ENCODE measurements at regions not wholly inside any gene's neighbourhood (a gene's known extent, or its start where the extent isn't known, plus 50 kb on each side); places are given as distances from the start of the nearest gene placed in this dataset.
"Not testable (repeated sequence)": the region's sequence is repeated elsewhere in the genome, so short reads cannot be mapped to it uniquely, and the experiment has no call there.

GRCh38 chr2:87365038-87365437 lies 343.4 kb upstream of the PLGLB1 start:
- not testable (repeated sequence) for TF ChIP-seq CTCF (IDR thresholded peaks at IDR 0.05; ENCODE audit: low read depth, low read length, missing input control); REST (IDR thresholded peaks at IDR 0.05); EGR1 (IDR thresholded peaks at IDR 0.05; ENCODE audit: low read depth in 2 of 2); TAF1 (conservative IDR thresholded peaks at IDR 0.05); JUND (IDR thresholded peaks at IDR 0.05); NR2F2 (IDR thresholded peaks at IDR 0.05); RAD21 (IDR thresholded peaks at IDR 0.05); YY1 (IDR thresholded peaks at IDR 0.05)
- TF ChIP-seq, protein P1, sequence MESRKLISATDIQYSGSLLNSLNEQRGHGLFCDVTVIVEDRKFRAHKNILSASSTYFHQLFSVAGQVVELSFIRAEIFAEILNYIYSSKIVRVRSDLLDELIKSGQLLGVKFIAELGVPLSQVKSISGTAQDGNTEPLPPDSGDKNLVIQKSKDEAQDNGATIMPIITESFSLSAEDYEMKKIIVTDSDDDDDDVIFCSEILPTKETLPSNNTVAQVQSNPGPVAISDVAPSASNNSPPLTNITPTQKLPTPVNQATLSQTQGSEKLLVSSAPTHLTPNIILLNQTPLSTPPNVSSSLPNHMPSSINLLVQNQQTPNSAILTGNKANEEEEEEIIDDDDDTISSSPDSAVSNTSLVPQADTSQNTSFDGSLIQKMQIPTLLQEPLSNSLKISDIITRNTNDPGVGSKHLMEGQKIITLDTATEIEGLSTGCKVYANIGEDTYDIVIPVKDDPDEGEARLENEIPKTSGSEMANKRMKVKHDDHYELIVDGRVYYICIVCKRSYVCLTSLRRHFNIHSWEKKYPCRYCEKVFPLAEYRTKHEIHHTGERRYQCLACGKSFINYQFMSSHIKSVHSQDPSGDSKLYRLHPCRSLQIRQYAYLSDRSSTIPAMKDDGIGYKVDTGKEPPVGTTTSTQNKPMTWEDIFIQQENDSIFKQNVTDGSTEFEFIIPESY (IDR thresholded peaks at IDR 0.05): not testable (repeated sequence)
- TF ChIP-seq, protein P2, sequence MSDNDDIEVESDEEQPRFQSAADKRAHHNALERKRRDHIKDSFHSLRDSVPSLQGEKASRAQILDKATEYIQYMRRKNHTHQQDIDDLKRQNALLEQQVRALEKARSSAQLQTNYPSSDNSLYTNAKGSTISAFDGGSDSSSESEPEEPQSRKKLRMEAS (IDR thresholded peaks at IDR 0.05): not testable (repeated sequence)
